ENCODE measurements at regions not wholly inside any gene's neighbourhood (a gene's known extent, or its start where the extent isn't known, plus 50 kb on each side); places are given as distances from the start of the nearest gene placed in this dataset.
"Not testable (repeated sequence)": the region's sequence is repeated elsewhere in the genome, so short reads cannot be mapped to it uniquely, and the experiment has no call there.

DNA sequence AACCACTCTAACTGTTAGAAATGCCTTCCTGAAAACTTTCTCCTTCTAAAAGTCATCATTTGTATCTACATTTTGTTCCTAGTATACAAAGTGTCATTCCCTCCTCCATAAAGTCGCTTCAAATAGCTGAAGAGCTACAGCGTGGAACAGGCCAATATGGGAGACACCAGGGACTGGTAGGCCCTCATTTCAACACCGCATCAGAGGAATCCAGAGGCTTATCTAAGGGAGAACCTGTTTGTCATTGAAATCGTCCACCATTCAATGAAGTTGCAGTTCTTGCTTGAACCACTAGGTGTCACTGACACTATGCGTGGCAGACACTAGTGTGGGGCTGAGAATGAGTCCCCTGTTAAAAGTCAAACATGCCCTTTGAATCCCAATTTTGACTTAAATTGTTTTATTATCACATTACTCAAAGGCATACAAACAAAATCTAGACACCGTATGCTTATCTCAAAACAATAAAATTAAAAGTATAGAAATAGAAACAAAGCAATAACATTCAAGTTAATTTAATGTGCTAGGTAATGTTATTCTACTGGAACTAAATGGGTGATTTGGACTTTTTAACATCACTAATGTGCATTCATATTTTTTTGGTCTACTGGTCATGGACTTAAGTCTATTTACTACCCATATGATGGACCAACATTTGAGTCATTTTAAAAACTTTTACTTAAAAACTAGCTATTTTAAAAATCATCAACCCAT, 182.3 kb downstream of the FCRL5 start:
- Histone ChIP-seq H3K27me3 (ENCODE audit: insufficient read depth) (peaks cover 9% of the 10 kb centered on the region; the same call in 1 of the 2 replicates), H3K9ac (no peak overlapping the region), H3K9me2 (no peaks in the 10 kb centered on the region), H3K9me3 (no peaks in the 10 kb centered on the region), H3K4me2 (no peak overlapping the region), H3K36me3 (replicated peaks in 1 of 2; ENCODE audit: control insufficient read depth in 1 of 2, insufficient read depth in 2 of 2, low read length in 1 of 2) (no peaks in the 10 kb centered on the region), H3K4me1 (ENCODE audit: control insufficient read depth in 1 of 2, insufficient read depth in 2 of 2, low read depth in 1 of 2, low read length in 1 of 2) (no peaks in the 10 kb centered on the region), H2AFZ (ENCODE audit: low read depth) (no peak overlapping the region), H3F3A (replicated peaks; ENCODE audit: insufficient read depth) (no peaks in the 10 kb centered on the region), H4K20me1 (ENCODE audit: insufficient read depth) (no peaks in the 10 kb centered on the region), H3K79me2 (ENCODE audit: insufficient read depth) (no peaks in the 10 kb centered on the region), H3K27ac (ENCODE audit: low read depth in 2 of 2, low read length in 1 of 2) (no peak overlapping the region), H3K4me3 (ENCODE audit: low read depth in 2 of 2, low read length in 1 of 2) (peak overlapping the region in 1 of 2 experiments; percentile 34; a peak in 1 of 4 replicates)
- WGBS (ENCODE audit: low lambda C conversion rate), result under 1% methylated on average over 6 of the region's 6 CpGs
- ChIA-PET POLR2A (no interaction called here), CTCF (interaction anchor here (0.7 to 3.0 kb wide), 26 partner anchors 9 to 189 kb away, joined by 3 to 18 read pairs (median 4); no protein-coding TSS in a partner anchor)
- TF ChIP-seq RXRA (IDR thresholded peaks at IDR 0.05; ENCODE audit: borderline replicate concordance, low read depth) (no peak), FOXJ3 (CRISPR knock-in tag; IDR thresholded peaks at IDR 0.05) (no peak), RAD21 (IDR thresholded peaks at IDR 0.05; ENCODE audit: low read length) (peak; percentile 64), TEAD4 (IDR thresholded peaks at IDR 0.05; ENCODE audit: borderline replicate concordance, insufficient read depth) (no peak), GABPA (IDR thresholded peaks at IDR 0.05; ENCODE audit: low read depth) (no peak), POLR2AphosphoS5 (IDR thresholded peaks at IDR 0.05; ENCODE audit: low read depth, low read length) (no peak), ELF1 (IDR thresholded peaks at IDR 0.05) (no peak), SMC3 (IDR thresholded peaks at IDR 0.05; ENCODE audit: low read depth, low read length) (peak; percentile 43; the same call in 1 of the 2 replicates)
- TF ChIP-seq, protein P1, sequence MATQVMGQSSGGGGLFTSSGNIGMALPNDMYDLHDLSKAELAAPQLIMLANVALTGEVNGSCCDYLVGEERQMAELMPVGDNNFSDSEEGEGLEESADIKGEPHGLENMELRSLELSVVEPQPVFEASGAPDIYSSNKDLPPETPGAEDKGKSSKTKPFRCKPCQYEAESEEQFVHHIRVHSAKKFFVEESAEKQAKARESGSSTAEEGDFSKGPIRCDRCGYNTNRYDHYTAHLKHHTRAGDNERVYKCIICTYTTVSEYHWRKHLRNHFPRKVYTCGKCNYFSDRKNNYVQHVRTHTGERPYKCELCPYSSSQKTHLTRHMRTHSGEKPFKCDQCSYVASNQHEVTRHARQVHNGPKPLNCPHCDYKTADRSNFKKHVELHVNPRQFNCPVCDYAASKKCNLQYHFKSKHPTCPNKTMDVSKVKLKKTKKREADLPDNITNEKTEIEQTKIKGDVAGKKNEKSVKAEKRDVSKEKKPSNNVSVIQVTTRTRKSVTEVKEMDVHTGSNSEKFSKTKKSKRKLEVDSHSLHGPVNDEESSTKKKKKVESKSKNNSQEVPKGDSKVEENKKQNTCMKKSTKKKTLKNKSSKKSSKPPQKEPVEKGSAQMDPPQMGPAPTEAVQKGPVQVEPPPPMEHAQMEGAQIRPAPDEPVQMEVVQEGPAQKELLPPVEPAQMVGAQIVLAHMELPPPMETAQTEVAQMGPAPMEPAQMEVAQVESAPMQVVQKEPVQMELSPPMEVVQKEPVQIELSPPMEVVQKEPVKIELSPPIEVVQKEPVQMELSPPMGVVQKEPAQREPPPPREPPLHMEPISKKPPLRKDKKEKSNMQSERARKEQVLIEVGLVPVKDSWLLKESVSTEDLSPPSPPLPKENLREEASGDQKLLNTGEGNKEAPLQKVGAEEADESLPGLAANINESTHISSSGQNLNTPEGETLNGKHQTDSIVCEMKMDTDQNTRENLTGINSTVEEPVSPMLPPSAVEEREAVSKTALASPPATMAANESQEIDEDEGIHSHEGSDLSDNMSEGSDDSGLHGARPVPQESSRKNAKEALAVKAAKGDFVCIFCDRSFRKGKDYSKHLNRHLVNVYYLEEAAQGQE (IDR thresholded peaks at IDR 0.05; ENCODE audit: low read depth, low read length), result no peak
- TF ChIP-seq, protein P2, sequence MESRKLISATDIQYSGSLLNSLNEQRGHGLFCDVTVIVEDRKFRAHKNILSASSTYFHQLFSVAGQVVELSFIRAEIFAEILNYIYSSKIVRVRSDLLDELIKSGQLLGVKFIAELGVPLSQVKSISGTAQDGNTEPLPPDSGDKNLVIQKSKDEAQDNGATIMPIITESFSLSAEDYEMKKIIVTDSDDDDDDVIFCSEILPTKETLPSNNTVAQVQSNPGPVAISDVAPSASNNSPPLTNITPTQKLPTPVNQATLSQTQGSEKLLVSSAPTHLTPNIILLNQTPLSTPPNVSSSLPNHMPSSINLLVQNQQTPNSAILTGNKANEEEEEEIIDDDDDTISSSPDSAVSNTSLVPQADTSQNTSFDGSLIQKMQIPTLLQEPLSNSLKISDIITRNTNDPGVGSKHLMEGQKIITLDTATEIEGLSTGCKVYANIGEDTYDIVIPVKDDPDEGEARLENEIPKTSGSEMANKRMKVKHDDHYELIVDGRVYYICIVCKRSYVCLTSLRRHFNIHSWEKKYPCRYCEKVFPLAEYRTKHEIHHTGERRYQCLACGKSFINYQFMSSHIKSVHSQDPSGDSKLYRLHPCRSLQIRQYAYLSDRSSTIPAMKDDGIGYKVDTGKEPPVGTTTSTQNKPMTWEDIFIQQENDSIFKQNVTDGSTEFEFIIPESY (IDR thresholded peaks at IDR 0.05; ENCODE audit: borderline replicate concordance, low read depth), result no peak
- TF ChIP-seq, protein P3, sequence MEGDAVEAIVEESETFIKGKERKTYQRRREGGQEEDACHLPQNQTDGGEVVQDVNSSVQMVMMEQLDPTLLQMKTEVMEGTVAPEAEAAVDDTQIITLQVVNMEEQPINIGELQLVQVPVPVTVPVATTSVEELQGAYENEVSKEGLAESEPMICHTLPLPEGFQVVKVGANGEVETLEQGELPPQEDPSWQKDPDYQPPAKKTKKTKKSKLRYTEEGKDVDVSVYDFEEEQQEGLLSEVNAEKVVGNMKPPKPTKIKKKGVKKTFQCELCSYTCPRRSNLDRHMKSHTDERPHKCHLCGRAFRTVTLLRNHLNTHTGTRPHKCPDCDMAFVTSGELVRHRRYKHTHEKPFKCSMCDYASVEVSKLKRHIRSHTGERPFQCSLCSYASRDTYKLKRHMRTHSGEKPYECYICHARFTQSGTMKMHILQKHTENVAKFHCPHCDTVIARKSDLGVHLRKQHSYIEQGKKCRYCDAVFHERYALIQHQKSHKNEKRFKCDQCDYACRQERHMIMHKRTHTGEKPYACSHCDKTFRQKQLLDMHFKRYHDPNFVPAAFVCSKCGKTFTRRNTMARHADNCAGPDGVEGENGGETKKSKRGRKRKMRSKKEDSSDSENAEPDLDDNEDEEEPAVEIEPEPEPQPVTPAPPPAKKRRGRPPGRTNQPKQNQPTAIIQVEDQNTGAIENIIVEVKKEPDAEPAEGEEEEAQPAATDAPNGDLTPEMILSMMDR (IDR thresholded peaks at IDR 0.05), result peak; percentile 89
- peak; percentile 51 for DNase-seq

DNA sequence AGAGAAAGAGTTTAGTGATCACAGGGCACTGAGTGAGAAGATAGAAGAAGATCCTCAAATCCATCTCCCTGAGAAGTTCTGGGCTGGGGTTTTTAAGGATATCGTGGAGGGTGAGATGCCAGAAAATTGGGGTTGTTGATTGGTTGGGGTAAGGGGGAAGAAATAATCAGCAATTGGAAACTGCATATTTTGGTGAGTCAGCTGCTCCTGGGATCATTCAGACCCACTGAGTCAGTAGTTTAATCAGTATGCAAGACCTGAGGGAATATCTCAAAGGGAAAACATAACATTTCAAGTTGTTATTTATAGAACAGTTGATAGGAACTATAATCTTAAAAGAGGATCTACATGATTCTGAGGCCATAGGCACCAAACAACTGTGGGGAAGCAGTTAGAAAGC, 183.4 kb downstream of the FCRL5 start:
- H3K9me3 ChIP-seq; H3K4me3 ChIP-seq (ENCODE audit: low read depth in 2 of 2, low read length in 1 of 2); H3K27ac ChIP-seq (ENCODE audit: low read depth in 2 of 2, low read length in 1 of 2); H3K79me2 ChIP-seq (ENCODE audit: insufficient read depth); H3K9ac ChIP-seq; H3F3A ChIP-seq (replicated peaks; ENCODE audit: insufficient read depth); H4K20me1 ChIP-seq (ENCODE audit: insufficient read depth); H3K36me3 ChIP-seq (replicated peaks in 1 of 2; ENCODE audit: control insufficient read depth in 1 of 2, insufficient read depth in 2 of 2, low read length in 1 of 2); H3K4me2 ChIP-seq; POLR2A ChIA-PET; DNase-seq; H3K9me2 ChIP-seq; H3K27me3 ChIP-seq (ENCODE audit: insufficient read depth); H3K4me1 ChIP-seq (ENCODE audit: control insufficient read depth in 1 of 2, insufficient read depth in 2 of 2, low read depth in 1 of 2, low read length in 1 of 2); H2AFZ ChIP-seq (ENCODE audit: low read depth): not testable (repeated sequence)
- WGBS (ENCODE audit: low lambda C conversion rate), result 0% methylated on average over 1 of the region's 1 CpG
- CTCF ChIA-PET, result interaction anchor here (0.6 to 3.0 kb wide), 9 partner anchors 9 to 130 kb away, joined by 3 to 17 read pairs (median 4); no protein-coding TSS in a partner anchor

Data from SK-N-SH (cell line).